CD4-positive, alpha-beta T cell treated with Interferon gamma for 1 hour (primary cell): ENCODE measurements at regions not wholly inside any gene's neighbourhood (a gene's known extent, or its start where the extent isn't known, plus 50 kb on each side); places are given as distances from the start of the nearest gene placed in this dataset.

ENCODE experiments used
- DNase-seq: peaks from one replicate; pipeline ENCODE4 v3.0.0-alpha.2; 2020

DNA sequence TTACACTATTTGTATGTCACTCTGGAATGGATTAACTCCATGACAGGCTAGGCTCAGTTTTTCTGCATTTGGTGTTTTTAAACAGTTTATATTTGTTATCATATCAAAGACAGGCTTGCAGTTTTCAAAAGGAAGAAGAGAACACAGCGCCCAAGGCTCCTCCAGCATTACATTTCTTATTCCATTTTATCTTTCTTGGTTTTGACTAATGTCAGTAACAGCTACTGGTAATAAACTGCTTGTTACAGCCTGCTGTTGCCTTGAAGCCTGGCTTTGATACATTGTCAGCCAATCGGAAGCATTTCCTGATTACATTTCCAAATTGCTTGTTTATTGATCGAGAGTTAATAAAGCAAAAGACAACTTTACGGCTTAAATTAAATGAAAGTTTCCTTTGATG lies 166.0 kb upstream of the MDFIC start:
- no peak for DNase-seq

- DNase-seq = no peak
These were observed 163.2 kb upstream of the MDFIC start for GRCh38 chr7:114758661-114759227.

- DNase-seq = no peak
These were observed 162.4 kb upstream of the MDFIC start for GRCh38 chr7:114759347-114760062.

DNA sequence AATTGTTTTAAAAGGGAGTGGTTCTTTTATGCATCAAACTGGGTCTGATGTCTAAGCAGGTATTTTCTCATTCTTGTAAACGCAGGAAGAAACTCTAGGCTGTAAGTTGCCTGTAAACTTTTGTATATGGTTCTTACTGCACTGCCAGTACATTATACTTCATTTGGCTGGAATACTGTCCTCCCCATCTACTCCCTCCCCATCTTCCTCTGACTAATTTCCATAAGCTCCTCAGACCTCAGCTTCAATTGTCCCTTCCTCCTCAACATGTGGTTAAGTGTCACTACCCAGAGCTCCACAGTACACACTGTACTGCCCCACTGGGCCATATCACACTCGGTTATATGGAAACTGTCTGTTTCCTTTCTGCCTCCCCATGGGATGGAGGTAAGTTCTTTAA lies 161.4 kb upstream of the MDFIC start:
- DNase-seq = no peak

- DNase-seq = no peak
These were observed 159.9 kb upstream of the MDFIC start for GRCh38 chr7:114761973-114762372.

DNA sequence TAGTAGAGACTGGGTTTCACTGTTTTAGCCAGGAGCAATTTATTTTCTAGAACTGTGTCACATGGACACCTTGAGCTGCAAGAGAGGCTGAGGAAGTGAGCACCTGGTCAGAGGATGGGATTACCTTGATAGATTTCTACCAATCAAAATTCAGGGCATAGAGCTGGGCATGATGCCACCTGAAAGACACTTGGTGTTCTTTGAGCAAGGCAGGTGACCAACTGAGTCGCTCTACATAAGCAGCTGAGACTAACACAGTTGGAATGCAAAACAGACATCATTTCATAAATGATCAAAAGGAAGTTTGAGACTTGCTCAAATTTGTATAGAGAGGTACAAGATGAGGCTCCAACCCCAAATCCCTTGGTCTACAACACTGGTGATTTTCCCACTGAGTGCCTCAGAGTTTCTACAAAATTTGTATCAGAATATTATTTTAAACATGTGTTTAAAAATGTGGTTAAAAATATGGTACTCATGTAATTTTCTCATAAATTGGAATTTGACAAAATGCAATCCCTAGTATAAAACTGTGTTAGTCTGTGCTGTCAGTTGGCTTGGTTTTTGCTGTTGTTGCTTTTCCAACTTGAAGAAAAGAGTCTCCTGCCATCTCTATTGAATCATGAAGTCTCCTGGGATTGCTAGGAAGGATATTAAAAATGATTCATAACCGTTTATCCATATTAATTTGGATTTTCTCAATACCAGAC lies 156.4 kb upstream of the MDFIC start:
- DNase-seq = no peak

DNA sequence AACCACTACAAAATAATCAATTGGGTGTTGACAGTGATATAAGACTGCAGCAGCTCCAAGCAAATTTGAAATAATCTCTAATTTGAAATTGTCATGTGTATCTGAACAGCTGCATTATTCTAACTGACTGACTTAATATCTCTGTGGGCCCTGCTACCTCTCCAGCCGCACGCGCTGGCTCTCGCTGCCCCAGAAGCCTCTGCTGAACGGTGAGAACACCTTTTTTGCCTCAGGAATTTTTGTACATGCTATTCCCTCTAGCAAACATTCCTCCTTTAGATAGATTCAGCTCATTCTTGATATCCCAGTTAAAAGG lies 155.9 kb upstream of the MDFIC start:
- no peak for DNase-seq

GRCh38 chr7:114777288-114777687 lies 144.6 kb upstream of the MDFIC start:
- DNase-seq = no peak

- DNase-seq = no peak
These were observed 138.4 kb upstream of the MDFIC start for GRCh38 chr7:114783508-114783907.

DNA sequence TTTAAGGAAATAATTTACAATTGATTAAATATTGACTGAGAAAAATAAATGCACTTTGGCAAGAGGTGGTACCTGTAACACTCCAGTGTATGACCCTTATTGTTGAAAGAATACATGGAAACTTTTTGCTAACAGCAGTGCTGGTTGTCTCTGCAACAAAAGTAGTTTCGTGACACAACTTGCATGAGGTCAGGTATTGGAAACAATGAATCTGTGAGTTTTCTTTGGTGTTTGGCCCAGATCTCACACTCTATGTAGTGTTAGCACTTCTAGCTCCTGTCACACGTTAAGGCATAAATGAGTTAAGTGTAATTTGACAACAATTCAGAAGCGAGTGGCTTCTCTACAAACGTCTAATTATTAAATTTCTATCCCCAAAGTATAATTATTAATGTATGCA lies 137.7 kb upstream of the MDFIC start:
- no peak for DNase-seq

GRCh38 chr7:114784746-114785145 lies 137.1 kb upstream of the MDFIC start:
- no peak for DNase-seq

GRCh38 chr7:114785496-114785895 lies 136.4 kb upstream of the MDFIC start:
- DNase-seq = no peak

GRCh38 chr7:114786455-114786854 lies 135.4 kb upstream of the MDFIC start:
- no peak for DNase-seq

GRCh38 chr7:114787556-114787955 lies 134.3 kb upstream of the MDFIC start:
- no peak for DNase-seq

DNA sequence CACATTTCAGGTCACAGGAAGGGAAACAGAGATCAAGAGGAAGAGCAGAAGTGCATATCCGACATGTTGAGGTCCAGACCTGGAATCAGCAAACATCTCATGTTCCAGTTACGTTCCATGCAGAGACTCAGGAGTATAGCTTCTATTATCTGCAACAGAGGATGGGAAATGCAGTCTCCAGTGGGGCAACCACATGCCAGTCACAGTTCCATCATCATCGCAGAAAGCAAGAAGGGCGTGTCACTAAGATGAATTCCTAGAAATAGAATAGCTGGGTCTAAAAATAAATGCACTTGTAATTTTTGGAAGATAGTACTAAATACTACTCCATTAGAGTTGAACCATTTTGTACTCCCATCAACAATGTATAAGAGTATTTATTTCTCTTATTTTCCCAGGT lies 133.2 kb upstream of the MDFIC start:
- no peak for DNase-seq

GRCh38 chr7:114789161-114789560 lies 132.7 kb upstream of the MDFIC start:
- DNase-seq = no peak

- DNase-seq = no peak
These were observed 132.0 kb upstream of the MDFIC start for GRCh38 chr7:114789871-114790311.

- DNase-seq = no peak
These were observed 131.4 kb upstream of the MDFIC start for GRCh38 chr7:114790521-114790920.

- no peak for DNase-seq
These were observed 130.1 kb upstream of the MDFIC start for GRCh38 chr7:114791771-114792170.

GRCh38 chr7:114793155-114793845 lies 128.6 kb upstream of the MDFIC start:
- no peak for DNase-seq

GRCh38 chr7:114795475-114795874 lies 126.4 kb upstream of the MDFIC start:
- DNase-seq = no peak

DNA sequence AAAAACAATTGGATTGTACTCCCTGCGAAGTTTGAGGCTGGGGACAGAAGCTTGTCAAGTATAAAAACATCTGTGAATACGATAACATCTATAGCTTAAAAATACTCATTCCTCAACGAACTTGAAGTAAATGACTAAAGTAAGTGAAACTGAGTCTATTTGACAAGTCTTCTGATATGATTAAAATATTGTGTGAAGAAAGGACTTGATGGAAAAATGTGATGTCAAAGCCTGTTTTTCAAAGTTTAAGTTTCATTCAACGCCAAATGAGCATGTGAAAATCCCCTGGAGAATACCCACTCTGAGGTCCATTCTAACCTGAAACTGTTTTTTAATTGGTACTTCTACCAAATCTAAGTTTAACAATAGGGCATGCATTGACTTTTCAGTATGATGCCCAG lies 122.3 kb upstream of the MDFIC start:
- DNase-seq = no peak

- no peak for DNase-seq
These were observed 119.3 kb upstream of the MDFIC start for GRCh38 chr7:114802632-114803031.

DNA sequence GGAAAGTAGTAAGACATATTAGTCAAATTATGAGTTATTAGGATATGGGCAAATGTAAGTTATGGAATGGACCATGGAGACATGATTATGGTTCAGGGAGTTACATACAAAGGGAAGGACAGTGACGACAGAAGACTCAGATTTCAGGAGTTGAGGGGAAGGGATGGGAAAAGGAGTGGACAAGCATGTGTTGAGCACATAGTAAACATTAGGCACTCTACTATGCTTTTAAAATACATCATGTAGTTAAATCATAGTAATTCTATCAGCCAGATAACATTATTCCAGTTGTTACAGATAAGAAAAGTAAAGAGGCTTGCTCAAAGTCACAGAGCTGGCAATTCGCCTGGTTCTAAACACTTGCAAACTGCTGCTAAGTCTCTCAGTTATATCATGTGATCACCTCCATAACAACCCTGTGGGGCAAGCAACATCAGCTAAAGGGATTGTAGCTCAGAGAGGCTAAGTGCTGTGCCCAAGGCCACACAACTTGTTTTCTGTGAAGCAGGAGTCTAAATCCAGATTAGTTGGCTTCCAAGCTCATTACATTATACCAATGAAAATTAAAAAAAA lies 115.2 kb upstream of the MDFIC start:
- no peak for DNase-seq
